Testis (tissue), 2 donors: ENCODE measurements at regions not wholly inside any gene's neighbourhood (a gene's known extent, or its start where the extent isn't known, plus 50 kb on each side); places are given as distances from the start of the nearest gene placed in this dataset.

Experiments
- POLR2A ChIP-seq: fragments of 450-650 bp; IDR thresholded peaks from one replicate; pipeline ENCODE4 v1.6.1; 2017; ENCODE audit warnings: antibody characterized with exemption, mild to moderate bottlenecking, moderate library complexity
- TF ChIP-seq, protein P1 (sequence below), 3 experiments: fragments of 450-650 bp in 2 of 3; fragments of 200-600 bp in 1 of 3; sonication (generic) in 1 of 3; IDR thresholded peaks; one replicate each; pipeline ENCODE4 v1.5.1; 2016 to 2019; ENCODE audit warnings: antibody characterized with exemption in 3 of 3, mild to moderate bottlenecking in 2 of 3, moderate library complexity in 1 of 3

DNA sequence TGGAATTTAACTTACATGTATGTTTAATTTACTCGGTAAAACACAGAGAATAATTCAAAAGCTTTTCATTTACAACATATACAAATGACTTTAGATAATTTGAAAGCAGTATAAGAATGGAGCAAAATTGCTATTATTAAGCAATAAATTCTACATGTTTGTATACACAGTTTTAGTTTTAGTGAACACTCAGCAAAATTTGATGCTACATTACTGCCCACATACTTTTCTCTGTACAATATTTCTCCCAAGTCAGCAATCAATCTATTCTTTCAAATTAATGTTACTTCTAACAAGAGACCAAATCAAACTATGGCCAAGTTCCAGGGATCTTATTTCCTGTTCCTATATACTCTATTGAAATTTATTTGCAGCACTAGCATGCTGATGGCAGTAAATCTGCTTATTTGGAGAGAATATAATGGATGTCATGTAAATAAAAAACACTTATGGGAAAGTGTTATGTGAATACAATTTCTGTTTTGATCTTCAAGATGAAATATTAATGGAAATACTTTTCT lies 82.6 kb upstream of the BRINP3 start:
- TF ChIP-seq POLR2A: no peak
- TF ChIP-seq, protein P1, sequence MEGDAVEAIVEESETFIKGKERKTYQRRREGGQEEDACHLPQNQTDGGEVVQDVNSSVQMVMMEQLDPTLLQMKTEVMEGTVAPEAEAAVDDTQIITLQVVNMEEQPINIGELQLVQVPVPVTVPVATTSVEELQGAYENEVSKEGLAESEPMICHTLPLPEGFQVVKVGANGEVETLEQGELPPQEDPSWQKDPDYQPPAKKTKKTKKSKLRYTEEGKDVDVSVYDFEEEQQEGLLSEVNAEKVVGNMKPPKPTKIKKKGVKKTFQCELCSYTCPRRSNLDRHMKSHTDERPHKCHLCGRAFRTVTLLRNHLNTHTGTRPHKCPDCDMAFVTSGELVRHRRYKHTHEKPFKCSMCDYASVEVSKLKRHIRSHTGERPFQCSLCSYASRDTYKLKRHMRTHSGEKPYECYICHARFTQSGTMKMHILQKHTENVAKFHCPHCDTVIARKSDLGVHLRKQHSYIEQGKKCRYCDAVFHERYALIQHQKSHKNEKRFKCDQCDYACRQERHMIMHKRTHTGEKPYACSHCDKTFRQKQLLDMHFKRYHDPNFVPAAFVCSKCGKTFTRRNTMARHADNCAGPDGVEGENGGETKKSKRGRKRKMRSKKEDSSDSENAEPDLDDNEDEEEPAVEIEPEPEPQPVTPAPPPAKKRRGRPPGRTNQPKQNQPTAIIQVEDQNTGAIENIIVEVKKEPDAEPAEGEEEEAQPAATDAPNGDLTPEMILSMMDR (IDR thresholded peaks at IDR 0.05): no peak
